BE2C (cell line): ENCODE measurements at regions not wholly inside any gene's neighbourhood (a gene's known extent, or its start where the extent isn't known, plus 50 kb on each side); places are given as distances from the start of the nearest gene placed in this dataset.

Experiments
- DNase-seq: peaks from one replicate; pipeline ENCODE4 v3.0.0-alpha.2; 2020
- H3K27me3 ChIP-seq: fragments of 250-450 bp; sonication (Bioruptor Pico); 2 replicates; pipeline ENCODE4 v1.5.1; 2020; ENCODE audit warnings: mild to moderate bottlenecking
- H3K36me3 ChIP-seq: fragments of 250-450 bp; sonication (Bioruptor Pico); 2 replicates; pipeline ENCODE4 v1.5.1; 2020; ENCODE audit warnings: mild to moderate bottlenecking
- H3K4me1 ChIP-seq: fragments of 250-450 bp; sonication (Bioruptor Pico); 2 replicates; pipeline ENCODE4 v1.5.1; 2020
- H3K4me3 ChIP-seq: 2 replicates; pipeline ENCODE4 v1.5.1; 2011; ENCODE audit warnings: low read depth, low read length
- H3K9me3 ChIP-seq: fragments of 250-450 bp; sonication (Bioruptor Pico); 2 replicates; pipeline ENCODE4 v1.5.1; 2020
- TF ChIP-seq, protein P1 (sequence below): IDR thresholded peaks from 2 replicates; pipeline ENCODE4 v1.5.1; 2012; ENCODE audit warnings: mild to moderate bottlenecking, low read depth, low read length

DNA sequence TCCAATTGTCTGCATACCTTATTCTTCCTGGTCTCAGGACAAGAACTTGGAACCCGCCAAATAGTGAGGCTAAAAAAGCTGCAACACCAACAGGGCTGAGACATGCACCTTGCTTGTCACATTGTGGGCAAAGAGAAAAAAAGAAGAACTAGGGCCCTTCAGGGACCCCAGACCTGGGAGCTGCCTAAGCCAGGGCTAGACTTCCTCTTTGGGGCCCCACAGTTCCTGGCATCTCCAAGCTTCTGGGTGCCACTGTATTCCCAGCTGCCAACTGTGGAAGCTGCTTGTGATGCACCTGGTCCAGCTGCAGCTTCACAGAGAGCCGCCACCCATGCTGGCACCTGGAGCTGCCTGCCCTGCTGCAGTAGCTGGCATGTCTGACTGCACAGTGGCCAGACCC, 370.6 kb downstream of the CD83 start:
- TF ChIP-seq, protein P1, sequence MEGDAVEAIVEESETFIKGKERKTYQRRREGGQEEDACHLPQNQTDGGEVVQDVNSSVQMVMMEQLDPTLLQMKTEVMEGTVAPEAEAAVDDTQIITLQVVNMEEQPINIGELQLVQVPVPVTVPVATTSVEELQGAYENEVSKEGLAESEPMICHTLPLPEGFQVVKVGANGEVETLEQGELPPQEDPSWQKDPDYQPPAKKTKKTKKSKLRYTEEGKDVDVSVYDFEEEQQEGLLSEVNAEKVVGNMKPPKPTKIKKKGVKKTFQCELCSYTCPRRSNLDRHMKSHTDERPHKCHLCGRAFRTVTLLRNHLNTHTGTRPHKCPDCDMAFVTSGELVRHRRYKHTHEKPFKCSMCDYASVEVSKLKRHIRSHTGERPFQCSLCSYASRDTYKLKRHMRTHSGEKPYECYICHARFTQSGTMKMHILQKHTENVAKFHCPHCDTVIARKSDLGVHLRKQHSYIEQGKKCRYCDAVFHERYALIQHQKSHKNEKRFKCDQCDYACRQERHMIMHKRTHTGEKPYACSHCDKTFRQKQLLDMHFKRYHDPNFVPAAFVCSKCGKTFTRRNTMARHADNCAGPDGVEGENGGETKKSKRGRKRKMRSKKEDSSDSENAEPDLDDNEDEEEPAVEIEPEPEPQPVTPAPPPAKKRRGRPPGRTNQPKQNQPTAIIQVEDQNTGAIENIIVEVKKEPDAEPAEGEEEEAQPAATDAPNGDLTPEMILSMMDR = no peak
- Histone ChIP-seq H3K4me3 (no peak overlapping the region), H3K9me3 (no peaks in the 10 kb centered on the region), H3K4me1 (no peaks in the 10 kb centered on the region), H3K36me3 (no peaks in the 10 kb centered on the region), H3K27me3 (no peaks in the 10 kb centered on the region)
- no peak for DNase-seq

DNA sequence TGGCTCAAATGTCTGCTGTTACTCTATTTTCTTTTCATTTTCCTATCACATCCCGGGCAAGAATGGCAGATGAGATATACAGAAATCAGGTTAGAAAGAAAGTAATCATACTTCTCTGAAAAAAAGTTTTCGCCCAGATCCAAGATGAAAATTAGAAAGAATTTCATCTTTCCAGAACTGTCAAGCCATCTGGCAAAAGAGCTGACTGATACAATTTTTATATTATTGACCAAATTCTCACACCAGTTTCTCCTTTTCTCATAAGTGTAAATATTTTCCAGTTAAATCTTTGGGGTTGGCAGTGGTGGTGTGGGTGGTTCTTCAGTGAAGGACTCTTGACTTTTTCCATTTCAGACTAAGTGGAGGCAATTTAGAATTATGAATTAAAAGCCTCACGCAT, 371.9 kb downstream of the CD83 start:
- Histone ChIP-seq H3K36me3 (no peaks in the 10 kb centered on the region), H3K27me3 (no peaks in the 10 kb centered on the region), H3K9me3 (no peaks in the 10 kb centered on the region), H3K4me1 (no peaks in the 10 kb centered on the region), H3K4me3 (no peak overlapping the region)
- DNase-seq = no peak
- TF ChIP-seq, protein P1 = no peak

DNA sequence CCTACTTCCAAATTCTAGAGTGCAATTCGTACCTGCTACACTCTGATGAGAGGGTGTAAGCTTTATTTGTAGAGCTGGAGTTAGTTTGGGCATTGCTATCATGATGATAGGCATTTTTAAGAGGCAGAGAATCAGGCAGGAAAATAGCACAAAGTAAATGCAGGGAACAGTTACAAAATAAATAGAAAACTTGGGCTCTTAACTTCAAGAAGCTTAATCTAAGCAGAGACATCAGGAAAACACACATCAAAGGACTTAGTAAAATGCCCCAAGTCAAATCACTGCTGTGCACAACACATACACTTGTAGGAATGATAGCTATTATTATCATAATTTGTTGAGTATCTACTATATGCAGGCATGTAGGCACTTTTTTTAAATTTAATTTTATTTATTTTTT, 381.2 kb downstream of the CD83 start:
- Histone ChIP-seq H3K36me3 (no peaks in the 10 kb centered on the region), H3K4me1 (no peaks in the 10 kb centered on the region), H3K27me3 (no peaks in the 10 kb centered on the region), H3K4me3 (no peak overlapping the region), H3K9me3 (no peaks in the 10 kb centered on the region)
- no peak for DNase-seq
- TF ChIP-seq, protein P1 = no peak

GRCh38 chr6:14499309-14499708, 381.7 kb downstream of the CD83 start:
- TF ChIP-seq, protein P1 = no peak
- no peak for DNase-seq
- no peaks in the 10 kb centered on the region for H3K27me3 ChIP-seq
- no peak overlapping the region for H3K4me3 ChIP-seq
- H3K9me3 ChIP-seq = no peaks in the 10 kb centered on the region
- H3K4me1 ChIP-seq = no peaks in the 10 kb centered on the region
- H3K36me3 ChIP-seq = no peaks in the 10 kb centered on the region

DNA sequence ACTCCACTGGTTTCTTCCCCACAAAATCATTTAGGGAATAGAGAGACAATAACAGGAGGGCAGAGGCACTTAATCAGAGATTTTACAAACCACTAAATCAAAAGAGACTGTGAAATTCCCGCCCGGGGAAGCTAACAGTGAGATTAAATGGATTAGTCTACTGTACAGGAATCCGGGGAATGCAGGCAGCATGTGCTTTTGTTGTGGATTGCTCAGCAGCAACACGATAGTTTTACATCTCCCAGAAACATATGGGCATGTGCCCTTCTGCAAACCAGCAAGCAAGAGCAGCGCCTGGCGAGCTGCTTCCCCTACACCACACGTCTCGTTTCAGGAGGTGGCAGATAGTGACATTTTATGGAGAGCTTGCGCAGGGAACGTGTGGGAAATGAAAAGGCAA, 382.3 kb downstream of the CD83 start:
- no peak for DNase-seq
- no peak overlapping the region for H3K4me3 ChIP-seq
- H3K27me3 ChIP-seq = no peaks in the 10 kb centered on the region
- no peaks in the 10 kb centered on the region for H3K36me3 ChIP-seq
- no peaks in the 10 kb centered on the region for H3K4me1 ChIP-seq
- H3K9me3 ChIP-seq = no peaks in the 10 kb centered on the region
- TF ChIP-seq, protein P1 = no peak

- Histone ChIP-seq H3K9me3 (no peaks in the 10 kb centered on the region), H3K4me3 (no peak overlapping the region), H3K36me3 (no peaks in the 10 kb centered on the region), H3K27me3 (no peaks in the 10 kb centered on the region), H3K4me1 (no peaks in the 10 kb centered on the region)
- DNase-seq = no peak
- TF ChIP-seq, protein P1 = no peak
These were observed 383.2 kb downstream of the CD83 start for GRCh38 chr6:14500809-14501208.
